ENCODE measurements at regions not wholly inside any gene's neighbourhood (a gene's known extent, or its start where the extent isn't known, plus 50 kb on each side); places are given as distances from the start of the nearest gene placed in this dataset.
"Not testable (repeated sequence)": the region's sequence is repeated elsewhere in the genome, so short reads cannot be mapped to it uniquely, and the experiment has no call there.

DNA sequence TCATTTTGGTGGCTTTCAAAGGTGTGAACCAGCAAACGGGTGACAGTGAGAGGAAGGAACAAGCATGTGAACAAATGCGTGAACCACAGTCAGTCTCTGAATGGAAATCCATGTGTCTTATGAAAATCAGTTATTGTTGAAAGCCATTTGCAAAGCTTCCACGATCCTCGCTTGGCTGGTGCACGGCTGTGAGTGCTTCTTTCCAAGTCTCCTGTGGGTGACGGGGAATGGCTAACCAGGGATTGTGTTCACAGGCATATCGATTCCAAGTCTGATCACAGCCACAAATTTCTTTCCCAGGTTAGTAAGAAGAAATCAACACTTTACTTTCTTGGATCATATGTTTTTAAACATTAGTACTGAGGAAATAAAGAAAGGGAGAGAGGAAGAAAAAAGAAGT, 556.9 kb upstream of the RBFOX1 start:
- TF ChIP-seq CTCF (IDR thresholded peaks at IDR 0.05; ENCODE audit: extremely low read depth, missing control alignments) = no peak
- no peak for DNase-seq (ENCODE audit: low spot score)

DNA sequence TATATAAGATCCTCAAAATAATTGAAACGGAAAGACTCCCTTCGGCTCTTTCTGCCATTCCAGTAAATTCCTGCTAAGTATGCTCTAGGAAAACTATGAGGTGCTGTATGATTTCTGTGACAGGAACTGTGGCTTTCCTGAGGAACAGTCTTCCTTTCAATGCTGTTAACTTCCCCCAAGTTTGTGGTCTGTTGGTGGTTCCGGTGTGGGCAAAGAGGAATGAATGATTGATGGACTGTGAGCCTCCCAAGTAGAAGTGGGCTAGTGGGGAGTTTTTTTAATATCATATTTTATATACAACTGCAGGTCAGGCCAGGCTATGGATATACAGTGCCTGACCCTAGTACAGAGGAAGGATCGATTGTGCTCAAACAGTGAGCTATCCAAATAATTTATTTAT, 560.7 kb upstream of the RBFOX1 start:
- DNase-seq (ENCODE audit: low spot score) = no peak

GRCh38 chr16:6753553-6753952, 579.1 kb upstream of the RBFOX1 start:
- TF ChIP-seq CTCF (IDR thresholded peaks at IDR 0.05; ENCODE audit: extremely low read depth, missing control alignments) = no peak
- no peak for DNase-seq (ENCODE audit: low spot score)

More for the DNA sequence above, 560.7 kb upstream of the RBFOX1 start:
- TF ChIP-seq CTCF (IDR thresholded peaks at IDR 0.05; ENCODE audit: extremely low read depth, missing control alignments) = no peak

- no peak for DNase-seq (ENCODE audit: low spot score)
- TF ChIP-seq CTCF (IDR thresholded peaks at IDR 0.05; ENCODE audit: extremely low read depth, missing control alignments) = no peak
Observed at GRCh38 chr16:6751191-6751590, 581.5 kb upstream of the RBFOX1 start.

DNA sequence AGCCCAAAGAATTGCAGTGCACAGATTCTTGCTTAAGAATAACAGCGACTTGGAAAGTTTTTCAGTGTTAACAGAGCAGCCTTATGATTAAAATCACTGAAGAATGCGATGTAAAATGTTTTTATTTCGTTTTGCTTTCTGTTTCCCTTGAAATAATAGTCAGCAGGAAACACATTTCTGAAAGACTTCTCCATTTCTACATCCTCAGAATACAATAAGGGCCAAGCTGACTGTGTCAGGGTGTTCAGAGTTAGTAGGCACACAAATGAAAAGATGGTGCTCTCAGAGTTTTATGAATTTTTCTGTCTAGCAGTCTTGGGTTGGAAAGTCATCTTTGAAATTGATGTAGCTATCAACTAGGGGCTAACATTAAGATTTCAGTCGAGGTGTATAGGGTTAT, 582.9 kb upstream of the RBFOX1 start:
- no peak for DNase-seq (ENCODE audit: low spot score)
- TF ChIP-seq CTCF (IDR thresholded peaks at IDR 0.05; ENCODE audit: extremely low read depth, missing control alignments) = no peak

GRCh38 chr16:6736302-6736701, 596.3 kb upstream of the RBFOX1 start:
- DNase-seq (ENCODE audit: low spot score) = not testable (repeated sequence)

GRCh38 chr16:6735631-6736030, 597.0 kb upstream of the RBFOX1 start:
- no peak for TF ChIP-seq CTCF (IDR thresholded peaks at IDR 0.05; ENCODE audit: extremely low read depth, missing control alignments)
- DNase-seq (ENCODE audit: low spot score) = no peak

- DNase-seq (ENCODE audit: low spot score) = no peak
- TF ChIP-seq CTCF (IDR thresholded peaks at IDR 0.05; ENCODE audit: extremely low read depth, missing control alignments) = no peak
Observed at GRCh38 chr16:6732166-6732565, 600.5 kb upstream of the RBFOX1 start.

All from GM20000 (cell line).